Suprapubic skin (tissue), 4 donors: ENCODE measurements at regions not wholly inside any gene's neighbourhood (a gene's known extent, or its start where the extent isn't known, plus 50 kb on each side); places are given as distances from the start of the nearest gene placed in this dataset.

Experiments used
- DNase-seq, 2 donors: peaks; one replicate each; pipeline ENCODE4 v3.0.0-alpha.2; 2019; ENCODE audit warnings: low spot score in 2 of 2
- H3K27ac ChIP-seq: fragments of 200-600 bp; sonication (generic); one replicate; pipeline ENCODE4 v1.5.1; 2019
- H3K27me3 ChIP-seq: fragments of 200-600 bp; sonication (generic); one replicate; pipeline ENCODE4 v1.5.1; 2019
- H3K36me3 ChIP-seq: fragments of 200-600 bp; sonication (generic); one replicate; pipeline ENCODE4 v1.5.1; 2019
- H3K4me1 ChIP-seq: fragments of 200-600 bp; sonication (generic); one replicate; pipeline ENCODE4 v1.5.1; 2019
- H3K4me3 ChIP-seq: fragments of 200-600 bp; sonication (generic); one replicate; pipeline ENCODE4 v1.5.1; 2019; ENCODE audit warnings: mild to moderate bottlenecking
- H3K9me3 ChIP-seq: fragments of 200-600 bp; sonication (generic); one replicate; pipeline ENCODE4 v1.5.1; 2019
- CTCF ChIP-seq, 2 donors: fragments of 200-600 bp in 1 of 2; fragments of 450-650 bp in 1 of 2; sonication (generic) in 1 of 2; IDR thresholded peaks; one replicate each; pipeline ENCODE4 v1.5.1; 2016 to 2019; ENCODE audit warnings: antibody characterized with exemption in 2 of 2, mild to moderate bottlenecking in 1 of 2, moderate library complexity in 1 of 2
- EP300 ChIP-seq: sonication (generic); formaldehyde crosslinking; IDR thresholded peaks from one replicate; pipeline ENCODE4 v1.6.1; 2017; ENCODE audit warnings: antibody characterized with exemption
- POLR2A ChIP-seq, 2 donors: fragments of 450-650 bp; IDR thresholded peaks; one replicate each; pipeline ENCODE4 v1.6.1; 2017; ENCODE audit warnings: antibody characterized with exemption in 2 of 2, mild to moderate bottlenecking in 2 of 2, moderate library complexity in 2 of 2
- POLR2AphosphoS5 ChIP-seq, 3 donors: sonication (generic); formaldehyde crosslinking; IDR thresholded peaks; one replicate each; pipeline ENCODE4 v1.6.1; 2017; ENCODE audit warnings: antibody characterized with exemption in 3 of 3
- WGBS: methylation state at CpG from one replicate; pipeline ENCODE4 v1.1.5; 2018; 5-methylcytosine and 5-hydroxymethylcytosine counted together

- 89% methylated on average over 2 of the region's 2 CpGs for WGBS
- no peaks in the 10 kb centered on the region for H3K36me3 ChIP-seq
- H3K4me1 ChIP-seq: no peaks in the 10 kb centered on the region
- no peak for TF ChIP-seq POLR2A (IDR thresholded peaks at IDR 0.05)
- TF ChIP-seq CTCF (IDR thresholded peaks at IDR 0.05): no peak
- TF ChIP-seq POLR2AphosphoS5 (IDR thresholded peaks at IDR 0.05): no peak
- TF ChIP-seq EP300: no peak
- H3K4me3 ChIP-seq: no peak overlapping the region
- H3K27me3 ChIP-seq: no peaks in the 10 kb centered on the region
- no peaks in the 10 kb centered on the region for H3K9me3 ChIP-seq
- DNase-seq: no peak
- no peak overlapping the region for H3K27ac ChIP-seq
These were observed 233.9 kb upstream of the STAC start for GRCh38 chr3:36146404-36146803.

DNA sequence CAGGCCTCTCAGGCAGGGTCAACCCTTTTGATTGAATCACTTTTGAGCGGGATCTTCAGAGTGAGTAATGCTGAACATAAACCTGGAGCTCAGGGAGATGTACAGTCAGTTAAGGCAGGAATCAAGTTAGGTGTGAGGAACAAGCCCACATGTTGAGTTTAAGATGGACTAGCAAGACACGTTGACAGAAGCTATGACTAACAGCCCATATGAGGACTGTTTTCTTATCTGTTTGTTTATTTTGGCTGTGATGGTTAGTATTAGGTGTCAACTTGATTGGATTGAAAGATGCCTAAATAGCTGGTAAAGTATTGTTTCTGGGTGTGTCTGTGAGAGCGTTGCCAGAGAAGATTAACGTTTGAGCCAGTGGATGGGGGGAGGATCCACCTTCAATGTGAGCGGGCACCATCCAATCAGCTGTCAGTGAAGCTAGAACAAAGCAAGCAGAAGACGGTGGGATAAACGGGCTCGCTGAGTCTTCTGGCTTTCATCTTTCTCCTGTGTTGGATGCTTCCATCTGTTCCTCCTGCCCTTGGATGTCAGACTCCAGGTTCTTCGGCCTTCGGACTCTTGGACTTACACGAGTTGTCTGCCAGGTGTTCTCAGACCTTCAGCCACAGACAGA is 232.3 kb upstream of the STAC start:
- no peak overlapping the region for H3K4me3 ChIP-seq
- DNase-seq: no peak
- no peaks in the 10 kb centered on the region for H3K9me3 ChIP-seq
- no peaks in the 10 kb centered on the region for H3K4me1 ChIP-seq
- WGBS: 87% methylated on average over 11 of the region's 11 CpGs
- H3K36me3 ChIP-seq: no peaks in the 10 kb centered on the region
- no peak for TF ChIP-seq POLR2AphosphoS5 (IDR thresholded peaks at IDR 0.05)
- TF ChIP-seq POLR2A (IDR thresholded peaks at IDR 0.05): no peak
- TF ChIP-seq EP300: no peak
- TF ChIP-seq CTCF (IDR thresholded peaks at IDR 0.05): no peak
- H3K27ac ChIP-seq: no peak overlapping the region
- no peaks in the 10 kb centered on the region for H3K27me3 ChIP-seq

GRCh38 chr3:36149447-36149865 is 230.8 kb upstream of the STAC start:
- H3K27ac ChIP-seq: no peak overlapping the region
- TF ChIP-seq POLR2AphosphoS5 (IDR thresholded peaks at IDR 0.05): no peak
- no peak for DNase-seq
- H3K9me3 ChIP-seq: no peaks in the 10 kb centered on the region
- no peak overlapping the region for H3K4me3 ChIP-seq
- no peaks in the 10 kb centered on the region for H3K36me3 ChIP-seq
- no peaks in the 10 kb centered on the region for H3K27me3 ChIP-seq
- no peaks in the 10 kb centered on the region for H3K4me1 ChIP-seq

GRCh38 chr3:36155515-36155914 is 224.8 kb upstream of the STAC start:
- TF ChIP-seq POLR2A (IDR thresholded peaks at IDR 0.05) (no peak), EP300 (no peak), CTCF (IDR thresholded peaks at IDR 0.05) (no peak), POLR2AphosphoS5 (IDR thresholded peaks at IDR 0.05) (no peak)
- H3K9me3 ChIP-seq: no peaks in the 10 kb centered on the region
- no peak overlapping the region for H3K4me3 ChIP-seq
- no peaks in the 10 kb centered on the region for H3K27me3 ChIP-seq
- no peaks in the 10 kb centered on the region for H3K36me3 ChIP-seq
- H3K4me1 ChIP-seq: no peaks in the 10 kb centered on the region
- H3K27ac ChIP-seq: no peak overlapping the region
- no peak for DNase-seq

DNA sequence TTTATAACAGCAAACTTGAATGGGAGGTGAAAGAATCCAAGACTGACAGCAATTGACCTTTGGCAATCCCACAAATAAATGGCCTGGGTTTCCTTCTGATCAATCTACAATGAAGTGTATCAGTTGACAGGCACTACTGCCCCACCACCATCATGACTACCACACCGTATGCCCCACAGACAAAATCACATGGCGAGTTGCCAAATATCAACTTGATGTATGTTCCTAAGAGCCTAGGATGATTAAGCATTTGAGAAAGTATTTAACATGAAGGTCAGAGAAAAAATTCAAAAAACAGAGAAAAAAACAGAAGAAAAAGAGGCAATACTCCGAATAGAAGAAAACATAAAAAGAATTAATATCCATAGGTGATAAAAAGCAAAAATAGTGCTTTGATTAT is 215.9 kb upstream of the STAC start:
- TF ChIP-seq CTCF (IDR thresholded peaks at IDR 0.05): no peak
- no peak for TF ChIP-seq EP300
- TF ChIP-seq POLR2AphosphoS5 (IDR thresholded peaks at IDR 0.05): no peak
- TF ChIP-seq POLR2A (IDR thresholded peaks at IDR 0.05): no peak
- no peak for DNase-seq
- H3K4me3 ChIP-seq: no peak overlapping the region
- WGBS: 35% methylated on average over 3 of the region's 3 CpGs
- H3K36me3 ChIP-seq: no peaks in the 10 kb centered on the region
- H3K27me3 ChIP-seq: no peaks in the 10 kb centered on the region
- no peaks in the 10 kb centered on the region for H3K4me1 ChIP-seq
- H3K9me3 ChIP-seq: no peaks in the 10 kb centered on the region
- H3K27ac ChIP-seq: no peak overlapping the region
